B cell (primary cell): ENCODE measurements at regions not wholly inside any gene's neighbourhood (a gene's known extent, or its start where the extent isn't known, plus 50 kb on each side); places are given as distances from the start of the nearest gene placed in this dataset.

Experiments
- ATAC-seq: fragments of 200-7000 bp; cut with Tn5 transposase; one replicate; pipeline ENCODE4 v1.10.0; 2021; ENCODE audit warnings: low read depth, mild to moderate bottlenecking, moderate number of reproducible peaks, moderate library complexity
- CTCF ChIA-PET: fragments of 350-600 bp; sonication (Branson Sonifier 250); formaldehyde crosslinking; loops from one replicate; lab custom pipeline; 2021; ENCODE audit warnings: antibody characterized with exemption, inconsistent platforms; lab: Charles Lee
- POLR2A ChIA-PET: fragments of 350-600 bp; sonication (Branson Sonifier 250); formaldehyde crosslinking; loops from one replicate; lab custom pipeline; 2021; ENCODE audit warnings: antibody characterized with exemption; lab: Charles Lee
- DNase-seq: peaks from one replicate; pipeline ENCODE4 v3.0.0; 2013
- H2AFZ ChIP-seq: 2 replicates; pipeline ENCODE4 v1.6.1; 2012; ENCODE audit warnings: mild to moderate bottlenecking, low read depth, low read length; ENCODE audit not compliant: insufficient read depth, poor library complexity, severe bottlenecking
- H3K27ac ChIP-seq, 2 donors: 1 replicate in 1 of 2; 2 replicates in 1 of 2; pipeline ENCODE4 v1.5.1; 2012 to 2013; ENCODE audit warnings: low read length in 2 of 2, mild to moderate bottlenecking in 2 of 2, moderate library complexity in 1 of 2
- H3K27me3 ChIP-seq, 4 experiments: fragments of 200-600 bp in 1 of 4; sonication (generic) in 1 of 4; replicated peaks in 1 of 4; 1 replicate in 2 of 4; 2 replicates in 2 of 4; pipeline versions ENCODE4 v1.6.1 to v1.7.0; 2013 to 2016; ENCODE audit warnings: low read length in 3 of 4, mild to moderate bottlenecking in 2 of 4, mixed read lengths in 1 of 4, moderate library complexity in 1 of 4; ENCODE audit not compliant: insufficient read depth in 4 of 4, control insufficient read depth in 3 of 4; ENCODE audit errors: control extremely low read depth in 1 of 4
- H3K36me3 ChIP-seq, 2 experiments: replicated peaks in 1 of 2; 1 replicate in 1 of 2; 2 replicates in 1 of 2; pipeline versions ENCODE4 v1.6.1 to v1.7.1; 2013; ENCODE audit warnings: low read length in 1 of 2; ENCODE audit not compliant: insufficient read depth in 2 of 2, control insufficient read depth in 1 of 2; ENCODE audit errors: control extremely low read depth in 1 of 2, extremely low read depth in 1 of 2
- H3K4me1 ChIP-seq, 2 donors: fragments of 200-600 bp in 1 of 2; sonication (generic) in 1 of 2; 1 replicate in 1 of 2; 2 replicates in 1 of 2; pipeline versions ENCODE4 v1.5.1 to v1.6.1; 2013 to 2017; ENCODE audit warnings: low read length in 2 of 2; ENCODE audit not compliant: control insufficient read depth in 2 of 2, insufficient read depth in 2 of 2
- H3K4me2 ChIP-seq: replicated peaks from 2 replicates; pipeline ENCODE3; 2012; ENCODE audit warnings: mild to moderate bottlenecking, low read depth, low read length; ENCODE audit not compliant: poor library complexity, severe bottlenecking
- H3K4me3 ChIP-seq, 5 experiments: fragments of 200-600 bp in 1 of 5; sonication (generic) in 1 of 5; 1 replicate in 3 of 5; 2 replicates in 2 of 5; pipeline versions ENCODE4 v1.5.1 to v1.7.0; 2011 to 2016; ENCODE audit warnings: low read length in 4 of 5, mild to moderate bottlenecking in 4 of 5, low read depth in 2 of 5, control low read depth in 1 of 5, moderate library complexity in 1 of 5; ENCODE audit not compliant: insufficient read depth in 1 of 5; ENCODE audit errors: control extremely low read depth in 1 of 5, extremely low read depth in 1 of 5
- H3K79me2 ChIP-seq: fragments of 200-600 bp; sonication (generic); one replicate; pipeline ENCODE4 v1.6.0; 2016; ENCODE audit warnings: low read length; ENCODE audit not compliant: control insufficient read depth, insufficient read depth
- H3K9ac ChIP-seq: fragments of 200-600 bp; sonication (generic); 2 replicates; pipeline ENCODE4 v1.6.1; 2017; ENCODE audit warnings: mild to moderate bottlenecking, low read length, moderate library complexity
- H3K9me3 ChIP-seq, 3 donors: one replicate each; pipeline versions ENCODE4 v1.6.1 to v1.7.1; 2013; ENCODE audit warnings: low read length in 2 of 3; ENCODE audit not compliant: control insufficient read depth in 2 of 3, insufficient read depth in 1 of 3; ENCODE audit errors: control extremely low read depth in 1 of 3
- H4K20me1 ChIP-seq: 2 replicates; pipeline ENCODE4 v1.6.0; 2012; ENCODE audit warnings: mild to moderate bottlenecking, low read length; ENCODE audit not compliant: insufficient read depth, control insufficient read depth, poor library complexity, severe bottlenecking
- H3K27ac Mint-ChIP-seq: one replicate; pipeline ENCODE4 v1.8.0; 2021; ENCODE audit warnings: mixed read lengths
- H3K27me3 Mint-ChIP-seq: one replicate; pipeline ENCODE4 v1.8.0; 2021; ENCODE audit warnings: mixed read lengths
- H3K4me1 Mint-ChIP-seq: one replicate; pipeline ENCODE4 v1.8.0; 2021; ENCODE audit warnings: mixed read lengths
- H3K4me3 Mint-ChIP-seq: one replicate; pipeline ENCODE4 v1.8.0; 2021; ENCODE audit warnings: mixed read lengths
- H3K9me3 Mint-ChIP-seq: one replicate; pipeline ENCODE4 v1.8.0; 2022; ENCODE audit warnings: mixed read lengths; ENCODE audit not compliant: insufficient read depth
- CTCF ChIP-seq: fragments of 200-600 bp; IDR thresholded peaks from one replicate; pipeline ENCODE4 v1.8.0; 2022; ENCODE audit warnings: antibody characterized with exemption, mild to moderate bottlenecking
- EZH2 ChIP-seq: IDR thresholded peaks from 2 replicates; pipeline ENCODE4 v1.6.1; 2012; ENCODE audit warnings: borderline replicate concordance, low read depth, mild to moderate bottlenecking, moderate library complexity, low read length; ENCODE audit not compliant: insufficient read depth, poor library complexity, severe bottlenecking
- WGBS: methylation state at CpG from one replicate; pipeline ENCODE4 v1.1.5; 2013; ENCODE audit warnings: missing lambda C conversion rate; ENCODE audit not compliant: insufficient coverage; 5-methylcytosine and 5-hydroxymethylcytosine counted together
- intact Hi-C: fragments of 100-400 bp; cut with micrococcal nuclease; formaldehyde crosslinking; loops from one replicate; pipeline ENCODE4 v1.10.0; 2022

DNA sequence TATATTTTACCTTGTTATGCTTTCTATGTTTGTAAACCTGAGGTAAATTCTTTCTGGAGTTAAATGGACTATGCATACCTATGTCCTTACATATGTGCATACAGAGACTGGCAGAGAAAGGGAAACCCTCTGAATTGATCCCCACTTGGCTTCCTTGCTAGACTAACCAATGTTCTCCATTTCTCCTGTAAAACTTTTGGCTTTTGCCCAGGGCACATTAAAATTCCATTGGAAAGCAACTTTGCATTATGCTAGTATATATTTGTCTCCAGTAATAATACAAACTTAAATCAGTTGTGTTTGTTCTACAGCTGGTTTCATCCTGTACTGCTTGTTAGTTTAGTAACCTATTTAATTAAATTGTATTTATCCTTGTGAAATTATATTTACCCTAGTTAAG, 646.0 kb upstream of the MARCKS start:
- DNase-seq (no peak), ATAC-seq (no peak)
- H3K27ac Mint-ChIP-seq, result no peak overlapping the region
- Histone ChIP-seq H3K36me3 (no peaks in the 10 kb centered on the region), H3K79me2 (no peaks in the 10 kb centered on the region), H3K9ac (no peak overlapping the region), H3K27me3 (no peaks in the 10 kb centered on the region), H3K4me2 (no peak overlapping the region), H4K20me1 (no peaks in the 10 kb centered on the region), H3K9me3 (no peaks in the 10 kb centered on the region), H3K4me3 (no peak overlapping the region), H2AFZ (no peak overlapping the region), H3K27ac (no peak overlapping the region), H3K4me1 (no peaks in the 10 kb centered on the region)
- intact Hi-C loops, result no loop called here
- H3K4me3 Mint-ChIP-seq, result no peak overlapping the region
- H3K27me3 Mint-ChIP-seq, result peaks cover 7% of the 10 kb centered on the region
- ChIA-PET POLR2A (no interaction called here), CTCF (no interaction called here)
- H3K9me3 Mint-ChIP-seq, result no peaks in the 10 kb centered on the region
- H3K4me1 Mint-ChIP-seq, result no peaks in the 10 kb centered on the region
- TF ChIP-seq CTCF (no peak), EZH2 (no peak)

GRCh38 chr6:113219783-113220182, 637.4 kb upstream of the MARCKS start:
- peaks cover 0 to 2% (median 0%) of the 10 kb centered on the region in 4 experiments for H3K27me3 ChIP-seq
- no peaks in the 10 kb centered on the region for H3K9me3 Mint-ChIP-seq
- TF ChIP-seq CTCF (no peak), EZH2 (no peak)
- POLR2A ChIA-PET, result no interaction called here
- H3K4me2 ChIP-seq, result no peak overlapping the region
- intact Hi-C loops, result no loop called here
- no peaks in the 10 kb centered on the region for H3K36me3 ChIP-seq
- H3K4me1 ChIP-seq, result no peaks in the 10 kb centered on the region
- DNase-seq (no peak), ATAC-seq (no peak)
- no peaks in the 10 kb centered on the region for H3K4me1 Mint-ChIP-seq
- no peak overlapping the region for H3K27ac Mint-ChIP-seq
- no peak overlapping the region for H3K27ac ChIP-seq
- H3K79me2 ChIP-seq, result no peaks in the 10 kb centered on the region
- no peak overlapping the region for H3K4me3 ChIP-seq
- peaks cover 0 to 6% (median 0%) of the 10 kb centered on the region in 3 donors for H3K9me3 ChIP-seq
- no peaks in the 10 kb centered on the region for H4K20me1 ChIP-seq
- H3K4me3 Mint-ChIP-seq, result no peak overlapping the region
- WGBS, result 67% methylated on average over 1 of the region's 2 CpGs
- H3K27me3 Mint-ChIP-seq, result peaks cover 12% of the 10 kb centered on the region
- H3K9ac ChIP-seq, result no peak overlapping the region
- CTCF ChIA-PET, result interaction anchor here (0.5 to 0.7 kb wide), 2 partner anchors 27 to 440 kb away, joined by 3 to 4 read pairs; no protein-coding TSS in a partner anchor
- H2AFZ ChIP-seq, result no peak overlapping the region
